Esophagus muscularis mucosa (tissue), 3 donors: ENCODE measurements at regions not wholly inside any gene's neighbourhood (a gene's known extent, or its start where the extent isn't known, plus 50 kb on each side); places are given as distances from the start of the nearest gene placed in this dataset.

Experiments
- POLR2A ChIP-seq: fragments of 450-650 bp; IDR thresholded peaks from one replicate; pipeline ENCODE4 v1.6.1; 2017; ENCODE audit warnings: antibody characterized with exemption, moderate library complexity, mild to moderate bottlenecking, low read depth
- POLR2AphosphoS5 ChIP-seq, 2 donors: sonication (generic); formaldehyde crosslinking; IDR thresholded peaks; one replicate each; pipeline ENCODE4 v1.6.1; 2017; ENCODE audit warnings: antibody characterized with exemption in 2 of 2
- TF ChIP-seq, protein P1 (sequence below), 3 experiments: fragments of 200-600 bp in 2 of 3; fragments of 450-650 bp in 1 of 3; sonication (generic) in 2 of 3; IDR thresholded peaks; one replicate each; pipeline ENCODE4 v1.5.1; 2017 to 2019; ENCODE audit warnings: antibody characterized with exemption in 3 of 3, mild to moderate bottlenecking in 2 of 3, moderate library complexity in 1 of 3

DNA sequence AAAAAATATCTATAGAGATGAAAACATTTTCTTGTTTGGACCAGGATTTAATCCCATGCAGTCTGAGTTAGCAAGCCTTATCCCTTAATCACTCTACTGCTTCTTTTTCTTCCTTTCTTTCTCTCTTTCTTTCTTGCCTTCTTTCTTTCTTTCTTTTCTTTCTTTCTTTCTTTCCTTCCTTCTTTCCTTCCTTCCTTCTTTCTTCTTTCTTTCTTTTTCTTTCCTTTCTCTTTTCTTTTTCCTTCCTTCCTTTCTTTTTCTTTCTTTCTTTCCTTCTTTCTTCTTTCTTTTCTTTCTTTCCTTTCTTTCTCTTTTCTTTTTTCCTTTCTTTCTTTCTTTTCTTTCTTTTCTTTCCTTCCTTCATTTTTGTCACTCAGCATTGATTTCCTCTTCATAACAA, 434.6 kb downstream of the FAT4 start:
- TF ChIP-seq, protein P1, sequence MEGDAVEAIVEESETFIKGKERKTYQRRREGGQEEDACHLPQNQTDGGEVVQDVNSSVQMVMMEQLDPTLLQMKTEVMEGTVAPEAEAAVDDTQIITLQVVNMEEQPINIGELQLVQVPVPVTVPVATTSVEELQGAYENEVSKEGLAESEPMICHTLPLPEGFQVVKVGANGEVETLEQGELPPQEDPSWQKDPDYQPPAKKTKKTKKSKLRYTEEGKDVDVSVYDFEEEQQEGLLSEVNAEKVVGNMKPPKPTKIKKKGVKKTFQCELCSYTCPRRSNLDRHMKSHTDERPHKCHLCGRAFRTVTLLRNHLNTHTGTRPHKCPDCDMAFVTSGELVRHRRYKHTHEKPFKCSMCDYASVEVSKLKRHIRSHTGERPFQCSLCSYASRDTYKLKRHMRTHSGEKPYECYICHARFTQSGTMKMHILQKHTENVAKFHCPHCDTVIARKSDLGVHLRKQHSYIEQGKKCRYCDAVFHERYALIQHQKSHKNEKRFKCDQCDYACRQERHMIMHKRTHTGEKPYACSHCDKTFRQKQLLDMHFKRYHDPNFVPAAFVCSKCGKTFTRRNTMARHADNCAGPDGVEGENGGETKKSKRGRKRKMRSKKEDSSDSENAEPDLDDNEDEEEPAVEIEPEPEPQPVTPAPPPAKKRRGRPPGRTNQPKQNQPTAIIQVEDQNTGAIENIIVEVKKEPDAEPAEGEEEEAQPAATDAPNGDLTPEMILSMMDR (IDR thresholded peaks at IDR 0.05), result no peak
- TF ChIP-seq POLR2AphosphoS5 (IDR thresholded peaks at IDR 0.05) (no peak), POLR2A (no peak)
